ENCODE measurements at regions not wholly inside any gene's neighbourhood (a gene's known extent, or its start where the extent isn't known, plus 50 kb on each side); places are given as distances from the start of the nearest gene placed in this dataset.
A peak's percentile ranks its signal among the peaks of the same experiment; 100 is the strongest.

DNA sequence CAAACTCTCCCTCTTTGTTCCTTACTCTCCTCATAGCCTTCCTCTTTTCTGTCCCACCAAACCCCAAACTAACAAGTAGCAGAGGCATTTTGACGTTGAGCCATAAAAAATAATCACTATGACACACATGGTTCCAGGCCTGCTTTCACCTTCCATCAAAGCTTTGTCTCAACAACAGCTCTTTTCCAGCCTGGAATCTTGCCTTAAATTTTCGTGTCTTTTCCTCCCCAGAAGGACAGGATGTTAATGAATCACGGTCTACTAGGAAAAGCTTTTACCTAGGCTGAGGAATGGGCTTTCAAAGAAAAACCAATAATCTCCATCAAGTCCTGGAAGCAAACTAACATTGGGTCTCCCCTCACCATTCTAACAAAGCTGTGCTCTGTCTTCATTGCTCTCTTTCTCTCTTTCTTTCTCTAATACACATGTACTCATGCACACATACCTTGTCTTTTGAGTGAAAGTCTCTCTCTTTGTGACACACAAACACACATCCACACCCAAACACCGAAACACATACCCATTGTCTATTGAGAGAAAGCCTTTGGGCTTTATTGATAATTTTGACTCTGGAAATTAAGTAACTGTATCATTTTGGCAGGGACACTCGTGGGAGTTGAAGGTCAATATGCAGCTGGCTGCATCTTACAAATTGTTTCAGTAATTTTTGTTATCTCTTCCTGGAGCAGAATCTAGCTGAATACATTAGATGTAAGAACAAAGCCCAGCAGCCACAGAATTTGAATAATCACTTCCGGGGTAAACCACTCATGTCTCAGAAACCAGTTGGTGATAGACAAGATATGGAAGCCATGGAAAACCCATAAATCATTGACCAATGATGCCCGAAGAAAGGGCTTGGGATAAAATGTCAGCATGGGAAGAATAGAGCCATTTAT, 107.4 kb upstream of the SLC4A7 start:
- peak overlapping the region; percentile 61 to 88 for H3K27ac ChIP-seq
- TF ChIP-seq, protein P1, sequence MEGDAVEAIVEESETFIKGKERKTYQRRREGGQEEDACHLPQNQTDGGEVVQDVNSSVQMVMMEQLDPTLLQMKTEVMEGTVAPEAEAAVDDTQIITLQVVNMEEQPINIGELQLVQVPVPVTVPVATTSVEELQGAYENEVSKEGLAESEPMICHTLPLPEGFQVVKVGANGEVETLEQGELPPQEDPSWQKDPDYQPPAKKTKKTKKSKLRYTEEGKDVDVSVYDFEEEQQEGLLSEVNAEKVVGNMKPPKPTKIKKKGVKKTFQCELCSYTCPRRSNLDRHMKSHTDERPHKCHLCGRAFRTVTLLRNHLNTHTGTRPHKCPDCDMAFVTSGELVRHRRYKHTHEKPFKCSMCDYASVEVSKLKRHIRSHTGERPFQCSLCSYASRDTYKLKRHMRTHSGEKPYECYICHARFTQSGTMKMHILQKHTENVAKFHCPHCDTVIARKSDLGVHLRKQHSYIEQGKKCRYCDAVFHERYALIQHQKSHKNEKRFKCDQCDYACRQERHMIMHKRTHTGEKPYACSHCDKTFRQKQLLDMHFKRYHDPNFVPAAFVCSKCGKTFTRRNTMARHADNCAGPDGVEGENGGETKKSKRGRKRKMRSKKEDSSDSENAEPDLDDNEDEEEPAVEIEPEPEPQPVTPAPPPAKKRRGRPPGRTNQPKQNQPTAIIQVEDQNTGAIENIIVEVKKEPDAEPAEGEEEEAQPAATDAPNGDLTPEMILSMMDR (IDR thresholded peaks at IDR 0.05), result no peak
- TF ChIP-seq POLR2A (IDR thresholded peaks at IDR 0.05), result no peak
- H3K4me1 ChIP-seq, result peaks cover 49% of the 10 kb centered on the region
- H3K9me3 ChIP-seq, result no peaks in the 10 kb centered on the region
- H3K4me3 ChIP-seq, result no peak overlapping the region
- H3K36me3 ChIP-seq (ENCODE audit: low read depth, missing control alignments), result no peaks in the 10 kb centered on the region
- DNase-seq, result peak; percentile 71
- 35 to 40% methylated on average over 7 of the region's 7 CpGs for WGBS, 2 donors
- intact Hi-C loops (cut with DNase I; ENCODE audit: low total_unique reads), result no loop called here
- no peaks in the 10 kb centered on the region for H3K27me3 ChIP-seq

GRCh38 chr3:27590437-27591298, 106.5 kb upstream of the SLC4A7 start:
- H3K27ac ChIP-seq, result peak overlapping the region; percentile 61 to 88
- peaks cover 43% of the 10 kb centered on the region for H3K4me1 ChIP-seq
- no peak for DNase-seq
- H3K9me3 ChIP-seq, result no peaks in the 10 kb centered on the region
- WGBS, 2 donors, result 21 to 41% methylated on average over 5 of the region's 5 CpGs
- H3K4me3 ChIP-seq, result no peak overlapping the region
- H3K36me3 ChIP-seq (ENCODE audit: low read depth, missing control alignments), result no peaks in the 10 kb centered on the region
- TF ChIP-seq, protein P1 (IDR thresholded peaks at IDR 0.05), result no peak
- no peak for TF ChIP-seq POLR2A (IDR thresholded peaks at IDR 0.05)
- no peaks in the 10 kb centered on the region for H3K27me3 ChIP-seq
- intact Hi-C loops (cut with DNase I; ENCODE audit: low total_unique reads), result no loop called here

- no peak for TF ChIP-seq POLR2A (IDR thresholded peaks at IDR 0.05)
- TF ChIP-seq, protein P1 (IDR thresholded peaks at IDR 0.05), result no peak
- Histone ChIP-seq H3K4me3 (no peak overlapping the region), H3K27me3 (no peaks in the 10 kb centered on the region), H3K36me3 (ENCODE audit: low read depth, missing control alignments) (no peaks in the 10 kb centered on the region), H3K9me3 (no peaks in the 10 kb centered on the region), H3K27ac (peak overlapping the region; percentile 53 to 88), H3K4me1 (peaks cover 43% of the 10 kb centered on the region)
- no peak for DNase-seq
- 41 to 55% methylated on average over 1 of the region's 1 CpG for WGBS, 2 donors
- intact Hi-C loops (cut with DNase I; ENCODE audit: low total_unique reads), result no loop called here
Observed at GRCh38 chr3:27589795-27590194, 105.6 kb upstream of the SLC4A7 start.

- no peaks in the 10 kb centered on the region for H3K36me3 ChIP-seq (ENCODE audit: low read depth, missing control alignments)
- DNase-seq, result no peak
- TF ChIP-seq, protein P1 (IDR thresholded peaks at IDR 0.05), result no peak
- no peak for TF ChIP-seq POLR2A (IDR thresholded peaks at IDR 0.05)
- intact Hi-C loops (cut with DNase I; ENCODE audit: low total_unique reads), result no loop called here
- no peak overlapping the region for H3K27ac ChIP-seq
- peaks cover 12% of the 10 kb centered on the region for H3K4me1 ChIP-seq
- 53 to 56% methylated on average over 3 of the region's 3 CpGs for WGBS, 2 donors
- H3K9me3 ChIP-seq, result no peaks in the 10 kb centered on the region
- H3K27me3 ChIP-seq, result no peaks in the 10 kb centered on the region
- no peak overlapping the region for H3K4me3 ChIP-seq
Observed at GRCh38 chr3:27585429-27585828, 101.2 kb upstream of the SLC4A7 start.

All from testis (tissue), 2 donors.